Muscle layer of colon (tissue), 2 donors: ENCODE measurements at regions not wholly inside any gene's neighbourhood (a gene's known extent, or its start where the extent isn't known, plus 50 kb on each side); places are given as distances from the start of the nearest gene placed in this dataset.

ENCODE experiments used
- H3K27ac ChIP-seq: one replicate; pipeline ENCODE4 v1.7.0; 2013; ENCODE audit warnings: low read depth, mild to moderate bottlenecking, low read length, moderate library complexity
- H3K27me3 ChIP-seq, 2 donors: one replicate each; pipeline ENCODE4 v1.7.0; 2013; ENCODE audit warnings: low read length in 2 of 2, mild to moderate bottlenecking in 2 of 2; ENCODE audit not compliant: insufficient read depth in 2 of 2, control insufficient read depth in 1 of 2
- H3K36me3 ChIP-seq: one replicate; pipeline ENCODE4 v1.7.0; 2013; ENCODE audit warnings: mild to moderate bottlenecking, low read length; ENCODE audit not compliant: insufficient read depth
- H3K4me1 ChIP-seq: one replicate; pipeline ENCODE4 v1.7.0; 2013; ENCODE audit warnings: mild to moderate bottlenecking, low read length; ENCODE audit not compliant: insufficient read depth
- H3K4me3 ChIP-seq, 2 donors: one replicate each; pipeline ENCODE4 v1.7.0; 2013; ENCODE audit warnings: low read length in 2 of 2, low read depth in 1 of 2, mild to moderate bottlenecking in 1 of 2, moderate library complexity in 1 of 2
- H3K9ac ChIP-seq: one replicate; pipeline ENCODE4 v1.7.0; 2013; ENCODE audit warnings: low read length
- H3K9me3 ChIP-seq: one replicate; pipeline ENCODE4 v1.7.0; 2013; ENCODE audit warnings: mild to moderate bottlenecking, low read length
- donor health status: abdominal sarcoma.
- donor health status: Adenocarcinoma of cecum.

- H3K36me3 ChIP-seq = no peaks in the 10 kb centered on the region
- no peaks in the 10 kb centered on the region for H3K27me3 ChIP-seq
- no peak overlapping the region for H3K27ac ChIP-seq
- H3K4me3 ChIP-seq = no peak overlapping the region
- no peak overlapping the region for H3K9ac ChIP-seq
- H3K9me3 ChIP-seq = no peaks in the 10 kb centered on the region
- H3K4me1 ChIP-seq = no peaks in the 10 kb centered on the region
These were observed 267.1 kb downstream of the TSN start for GRCh38 chr2:122022531-122022930.

GRCh38 chr2:122023059-122023864, 267.8 kb downstream of the TSN start:
- Histone ChIP-seq H3K4me1 (no peaks in the 10 kb centered on the region), H3K9me3 (no peaks in the 10 kb centered on the region), H3K9ac (no peak overlapping the region), H3K27ac (no peak overlapping the region), H3K27me3 (no peaks in the 10 kb centered on the region), H3K4me3 (no peak overlapping the region), H3K36me3 (no peaks in the 10 kb centered on the region)

GRCh38 chr2:122027510-122028217, 272.2 kb downstream of the TSN start:
- H3K9me3 ChIP-seq = no peaks in the 10 kb centered on the region
- no peaks in the 10 kb centered on the region for H3K4me1 ChIP-seq
- no peak overlapping the region for H3K27ac ChIP-seq
- no peak overlapping the region for H3K4me3 ChIP-seq
- no peaks in the 10 kb centered on the region for H3K36me3 ChIP-seq
- H3K27me3 ChIP-seq = no peaks in the 10 kb centered on the region
- H3K9ac ChIP-seq = no peak overlapping the region

GRCh38 chr2:122028371-122029100, 273.1 kb downstream of the TSN start:
- H3K4me1 ChIP-seq = no peaks in the 10 kb centered on the region
- H3K36me3 ChIP-seq = no peaks in the 10 kb centered on the region
- H3K9ac ChIP-seq = no peak overlapping the region
- H3K27ac ChIP-seq = no peak overlapping the region
- H3K27me3 ChIP-seq = no peaks in the 10 kb centered on the region
- no peaks in the 10 kb centered on the region for H3K9me3 ChIP-seq
- H3K4me3 ChIP-seq = no peak overlapping the region

GRCh38 chr2:122029456-122029855, 274.0 kb downstream of the TSN start:
- no peaks in the 10 kb centered on the region for H3K36me3 ChIP-seq
- H3K27ac ChIP-seq = no peak overlapping the region
- no peaks in the 10 kb centered on the region for H3K27me3 ChIP-seq
- H3K9me3 ChIP-seq = no peaks in the 10 kb centered on the region
- H3K9ac ChIP-seq = no peak overlapping the region
- H3K4me1 ChIP-seq = no peaks in the 10 kb centered on the region
- no peak overlapping the region for H3K4me3 ChIP-seq

- Histone ChIP-seq H3K27ac (no peak overlapping the region), H3K27me3 (no peaks in the 10 kb centered on the region), H3K4me1 (no peaks in the 10 kb centered on the region), H3K9ac (no peak overlapping the region), H3K9me3 (no peaks in the 10 kb centered on the region), H3K36me3 (no peaks in the 10 kb centered on the region), H3K4me3 (no peak overlapping the region)
These were observed 274.5 kb downstream of the TSN start for GRCh38 chr2:122029945-122030344.

- Histone ChIP-seq H3K27ac (no peak overlapping the region), H3K4me3 (no peak overlapping the region), H3K27me3 (no peaks in the 10 kb centered on the region), H3K36me3 (no peaks in the 10 kb centered on the region), H3K9me3 (no peaks in the 10 kb centered on the region), H3K4me1 (no peaks in the 10 kb centered on the region), H3K9ac (no peak overlapping the region)
These were observed 276.3 kb downstream of the TSN start for GRCh38 chr2:122031544-122032263.

GRCh38 chr2:122032264-122032645, 276.8 kb downstream of the TSN start:
- H3K4me3 ChIP-seq = no peak overlapping the region
- no peaks in the 10 kb centered on the region for H3K36me3 ChIP-seq
- no peak overlapping the region for H3K9ac ChIP-seq
- H3K27me3 ChIP-seq = no peaks in the 10 kb centered on the region
- H3K4me1 ChIP-seq = no peaks in the 10 kb centered on the region
- no peaks in the 10 kb centered on the region for H3K9me3 ChIP-seq
- no peak overlapping the region for H3K27ac ChIP-seq

GRCh38 chr2:122033778-122034177, 278.3 kb downstream of the TSN start:
- Histone ChIP-seq H3K27ac (no peak overlapping the region), H3K27me3 (no peaks in the 10 kb centered on the region), H3K9me3 (no peaks in the 10 kb centered on the region), H3K36me3 (no peaks in the 10 kb centered on the region), H3K4me1 (no peaks in the 10 kb centered on the region), H3K4me3 (no peak overlapping the region), H3K9ac (no peak overlapping the region)

- no peak overlapping the region for H3K27ac ChIP-seq
These were observed 278.9 kb downstream of the TSN start for GRCh38 chr2:122034344-122034743.

GRCh38 chr2:122034777-122035176, 279.3 kb downstream of the TSN start:
- H3K9ac ChIP-seq = no peak overlapping the region
- H3K9me3 ChIP-seq = no peaks in the 10 kb centered on the region
- no peak overlapping the region for H3K27ac ChIP-seq
- H3K4me3 ChIP-seq = no peak overlapping the region
- no peaks in the 10 kb centered on the region for H3K27me3 ChIP-seq
- H3K4me1 ChIP-seq = no peaks in the 10 kb centered on the region
- no peaks in the 10 kb centered on the region for H3K36me3 ChIP-seq

More at GRCh38 chr2:122034344-122034743, 278.9 kb downstream of the TSN start:
- H3K36me3 ChIP-seq = no peaks in the 10 kb centered on the region
- no peaks in the 10 kb centered on the region for H3K4me1 ChIP-seq
- H3K9me3 ChIP-seq = no peaks in the 10 kb centered on the region
- H3K9ac ChIP-seq = no peak overlapping the region
- H3K4me3 ChIP-seq = no peak overlapping the region
- no peaks in the 10 kb centered on the region for H3K27me3 ChIP-seq
